ENCODE measurements at regions not wholly inside any gene's neighbourhood (a gene's known extent, or its start where the extent isn't known, plus 50 kb on each side); places are given as distances from the start of the nearest gene placed in this dataset.

- no peak for TF ChIP-seq ZFX (IDR thresholded peaks at IDR 0.05)
- TF ChIP-seq, protein P1, sequence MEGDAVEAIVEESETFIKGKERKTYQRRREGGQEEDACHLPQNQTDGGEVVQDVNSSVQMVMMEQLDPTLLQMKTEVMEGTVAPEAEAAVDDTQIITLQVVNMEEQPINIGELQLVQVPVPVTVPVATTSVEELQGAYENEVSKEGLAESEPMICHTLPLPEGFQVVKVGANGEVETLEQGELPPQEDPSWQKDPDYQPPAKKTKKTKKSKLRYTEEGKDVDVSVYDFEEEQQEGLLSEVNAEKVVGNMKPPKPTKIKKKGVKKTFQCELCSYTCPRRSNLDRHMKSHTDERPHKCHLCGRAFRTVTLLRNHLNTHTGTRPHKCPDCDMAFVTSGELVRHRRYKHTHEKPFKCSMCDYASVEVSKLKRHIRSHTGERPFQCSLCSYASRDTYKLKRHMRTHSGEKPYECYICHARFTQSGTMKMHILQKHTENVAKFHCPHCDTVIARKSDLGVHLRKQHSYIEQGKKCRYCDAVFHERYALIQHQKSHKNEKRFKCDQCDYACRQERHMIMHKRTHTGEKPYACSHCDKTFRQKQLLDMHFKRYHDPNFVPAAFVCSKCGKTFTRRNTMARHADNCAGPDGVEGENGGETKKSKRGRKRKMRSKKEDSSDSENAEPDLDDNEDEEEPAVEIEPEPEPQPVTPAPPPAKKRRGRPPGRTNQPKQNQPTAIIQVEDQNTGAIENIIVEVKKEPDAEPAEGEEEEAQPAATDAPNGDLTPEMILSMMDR (conservative IDR thresholded peaks at IDR 0.05), result no peak
These were observed 176.9 kb downstream of the UTRN start for GRCh38 chr6:144462058-144462457.

Data from C4-2B (cell line).